LNCAP (cell line): ENCODE measurements at regions not wholly inside any gene's neighbourhood (a gene's known extent, or its start where the extent isn't known, plus 50 kb on each side); places are given as distances from the start of the nearest gene placed in this dataset.

ENCODE experiments used
- TF ChIP-seq, protein P1 (sequence below): fragments of 450-650 bp; IDR thresholded peaks from 2 replicates; pipeline ENCODE4 v1.5.1; 2017; ENCODE audit warnings: mild to moderate bottlenecking

DNA sequence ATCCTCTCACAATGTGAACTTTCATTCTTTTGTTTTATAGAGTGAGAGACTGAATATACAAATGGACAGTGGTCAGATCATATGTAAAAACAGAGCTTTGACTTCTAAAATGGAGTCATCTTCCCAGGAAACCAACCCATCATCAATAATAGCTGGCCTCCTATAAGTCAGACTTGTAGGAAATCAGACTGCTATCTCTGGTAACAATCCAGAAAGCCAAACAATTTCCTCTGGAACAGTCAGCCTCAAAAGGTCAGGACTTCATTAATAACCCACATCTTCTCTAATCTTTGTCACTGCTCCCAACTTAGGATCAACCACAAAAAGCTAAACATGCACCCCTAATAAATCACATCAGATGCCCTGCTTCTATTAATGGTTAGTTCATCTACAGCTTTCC, 227.9 kb upstream of the G2E3 start:
- TF ChIP-seq, protein P1, sequence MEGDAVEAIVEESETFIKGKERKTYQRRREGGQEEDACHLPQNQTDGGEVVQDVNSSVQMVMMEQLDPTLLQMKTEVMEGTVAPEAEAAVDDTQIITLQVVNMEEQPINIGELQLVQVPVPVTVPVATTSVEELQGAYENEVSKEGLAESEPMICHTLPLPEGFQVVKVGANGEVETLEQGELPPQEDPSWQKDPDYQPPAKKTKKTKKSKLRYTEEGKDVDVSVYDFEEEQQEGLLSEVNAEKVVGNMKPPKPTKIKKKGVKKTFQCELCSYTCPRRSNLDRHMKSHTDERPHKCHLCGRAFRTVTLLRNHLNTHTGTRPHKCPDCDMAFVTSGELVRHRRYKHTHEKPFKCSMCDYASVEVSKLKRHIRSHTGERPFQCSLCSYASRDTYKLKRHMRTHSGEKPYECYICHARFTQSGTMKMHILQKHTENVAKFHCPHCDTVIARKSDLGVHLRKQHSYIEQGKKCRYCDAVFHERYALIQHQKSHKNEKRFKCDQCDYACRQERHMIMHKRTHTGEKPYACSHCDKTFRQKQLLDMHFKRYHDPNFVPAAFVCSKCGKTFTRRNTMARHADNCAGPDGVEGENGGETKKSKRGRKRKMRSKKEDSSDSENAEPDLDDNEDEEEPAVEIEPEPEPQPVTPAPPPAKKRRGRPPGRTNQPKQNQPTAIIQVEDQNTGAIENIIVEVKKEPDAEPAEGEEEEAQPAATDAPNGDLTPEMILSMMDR: no peak

DNA sequence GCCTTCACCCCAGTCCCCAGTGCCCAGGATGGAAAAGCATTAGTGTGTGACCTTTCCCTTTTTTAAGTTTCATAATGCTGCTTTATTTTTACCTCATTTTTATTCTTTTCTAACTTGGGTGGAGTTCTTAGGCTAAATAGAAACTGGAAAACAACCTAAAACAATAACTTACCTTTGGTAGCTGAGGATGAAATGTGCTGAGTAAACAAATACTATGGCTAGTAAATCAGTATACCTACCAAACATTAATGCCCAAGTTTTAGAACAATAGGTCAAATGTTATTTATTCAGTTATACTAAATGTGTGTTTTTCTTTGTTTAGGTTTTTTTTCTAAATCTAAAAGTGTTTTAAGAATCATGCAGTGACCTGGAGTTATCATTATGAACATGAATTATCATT, 226.6 kb upstream of the G2E3 start:
- TF ChIP-seq, protein P1: no peak

DNA sequence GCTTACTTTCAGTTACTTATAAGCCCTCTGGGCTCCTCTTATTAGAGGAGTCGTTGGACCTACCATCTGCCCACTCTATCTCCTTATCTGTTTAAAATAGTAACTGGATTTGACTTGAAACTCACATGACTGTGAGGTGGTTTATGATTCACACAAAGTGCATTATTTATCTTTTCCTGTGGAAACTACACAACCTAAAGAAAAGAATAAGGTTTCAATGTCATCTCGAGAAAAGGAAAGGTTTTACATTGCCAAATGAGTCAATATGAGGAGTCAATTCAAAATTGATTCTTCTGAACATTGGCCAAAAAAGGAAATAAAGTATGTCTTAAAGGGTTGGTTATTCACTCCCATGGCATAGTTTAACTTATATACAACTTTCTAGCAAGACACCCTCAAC, 225.0 kb upstream of the G2E3 start:
- TF ChIP-seq, protein P1: no peak

DNA sequence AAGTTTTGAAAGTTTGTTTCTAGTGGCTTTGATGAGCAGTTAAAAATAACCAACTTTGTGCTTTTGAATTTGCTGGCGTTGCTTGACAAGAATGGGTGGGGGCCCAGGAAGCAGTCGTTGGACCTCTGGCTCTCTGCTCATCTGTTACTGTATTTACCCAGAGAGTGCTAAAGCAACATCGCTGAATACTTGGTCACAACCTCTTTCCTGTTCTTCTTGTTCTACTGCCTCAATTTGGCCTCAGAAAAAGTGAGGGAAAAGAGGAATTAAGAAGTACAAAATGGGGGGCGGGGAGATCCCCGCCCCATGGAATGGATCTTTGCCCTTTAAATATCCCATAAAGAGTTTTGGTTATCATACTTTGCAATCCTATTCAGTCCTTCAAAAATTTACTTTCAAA, 221.5 kb upstream of the G2E3 start:
- TF ChIP-seq, protein P1: no peak

DNA sequence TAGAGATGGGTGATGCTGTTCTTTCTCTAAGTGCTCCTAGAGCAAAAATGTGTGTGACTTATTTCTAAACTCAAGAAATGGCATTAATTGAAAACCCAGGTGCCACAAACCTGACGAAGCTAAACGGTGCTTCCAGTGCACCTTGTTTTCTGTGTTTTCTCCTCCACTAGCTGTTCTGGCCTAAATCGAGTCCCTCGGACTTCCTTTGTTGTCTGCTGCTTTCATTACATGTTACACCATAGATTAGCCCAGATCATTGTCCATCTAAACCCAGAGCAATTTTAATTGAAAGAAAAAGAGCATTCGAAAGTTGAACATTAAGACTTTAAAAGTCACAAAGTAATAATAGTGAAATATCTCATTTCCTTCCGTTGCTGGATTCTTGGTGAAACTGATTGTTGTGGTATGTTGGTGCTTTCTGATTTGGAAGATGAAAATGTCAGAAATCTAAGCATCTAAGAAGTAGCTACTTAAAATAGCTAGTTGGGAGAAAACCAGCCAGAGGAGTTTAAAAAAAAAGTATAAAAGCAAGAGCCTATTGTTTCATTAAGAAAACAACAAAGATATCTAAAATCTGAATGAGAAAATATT, 219.6 kb upstream of the G2E3 start:
- TF ChIP-seq, protein P1: no peak

DNA sequence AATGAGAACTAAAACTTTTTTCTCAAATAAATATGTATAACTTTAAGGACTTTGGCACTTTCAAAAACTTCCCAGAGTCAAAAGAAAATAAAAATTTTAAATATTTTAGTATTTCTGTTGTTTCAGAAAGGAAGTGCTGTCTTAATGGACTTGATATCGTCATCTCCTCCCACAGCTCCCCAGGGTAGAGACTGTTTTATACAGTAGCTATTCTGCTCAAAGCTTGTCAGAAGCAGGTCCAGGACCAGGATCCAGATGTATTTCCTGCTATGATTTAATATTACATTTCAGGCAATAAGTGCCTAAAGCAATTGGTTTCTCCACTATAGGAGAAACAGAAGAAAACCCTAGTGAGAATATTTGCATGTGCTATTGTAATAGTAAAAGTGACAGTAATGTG, 218.5 kb upstream of the G2E3 start:
- TF ChIP-seq, protein P1: no peak

DNA sequence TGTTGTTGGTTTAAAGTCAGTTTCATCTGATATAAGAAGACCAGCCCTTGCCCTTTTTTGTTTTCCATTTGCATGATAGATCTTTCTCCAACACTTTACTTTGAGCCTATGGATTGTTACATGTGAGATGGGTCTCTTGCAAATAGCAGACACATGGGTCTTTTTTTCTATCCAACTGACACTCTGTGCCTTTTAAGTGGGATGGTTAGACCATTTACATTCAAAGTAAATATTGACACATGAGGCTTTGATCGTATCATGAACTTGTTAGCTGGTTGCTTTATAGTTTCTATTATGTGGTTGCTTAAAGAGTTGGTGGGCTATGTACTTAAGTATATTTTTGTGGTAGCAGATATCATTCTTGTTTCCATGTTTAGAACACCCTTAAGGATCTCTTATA, 213.4 kb upstream of the G2E3 start:
- TF ChIP-seq, protein P1: no peak

DNA sequence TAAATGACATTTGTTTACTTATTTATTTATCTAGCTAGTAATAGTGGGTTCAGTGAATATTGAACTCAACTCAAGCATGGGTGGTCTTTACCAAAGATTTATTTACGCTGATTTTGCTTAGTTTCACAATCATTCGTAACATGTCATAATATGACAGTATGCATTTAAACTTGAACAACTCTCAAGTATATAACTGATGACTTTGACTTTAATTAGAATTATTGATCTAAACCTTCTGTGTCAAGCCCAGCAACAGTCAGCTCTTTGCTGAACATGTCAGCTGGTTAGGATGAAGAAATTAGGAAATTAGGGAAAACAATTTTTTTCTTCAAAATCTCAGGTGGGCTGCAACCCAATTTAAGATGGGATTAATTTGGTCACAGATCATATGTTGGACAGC, 210.5 kb upstream of the G2E3 start:
- TF ChIP-seq, protein P1: no peak
